Peyer's patch (tissue), 4 donors: ENCODE measurements at regions not wholly inside any gene's neighbourhood (a gene's known extent, or its start where the extent isn't known, plus 50 kb on each side); places are given as distances from the start of the nearest gene placed in this dataset.
"Not testable (repeated sequence)": the region's sequence is repeated elsewhere in the genome, so short reads cannot be mapped to it uniquely, and the experiment has no call there.

Experiments
- DNase-seq, 3 donors: peaks; one replicate each; pipeline ENCODE4 v3.0.0-alpha.2; 2017 to 2019
- H3K27ac ChIP-seq, 4 donors: fragments of 200-600 bp; sonication (generic); one replicate each; pipeline ENCODE4 v1.5.1; 2016 to 2019
- H3K27me3 ChIP-seq, 2 donors: fragments of 200-600 bp; sonication (generic); one replicate each; pipeline ENCODE4 v1.5.1; 2019
- H3K36me3 ChIP-seq, 3 donors: fragments of 200-600 bp; sonication (generic); one replicate each; pipeline ENCODE4 v1.5.1; 2016 to 2019
- H3K4me1 ChIP-seq, 4 donors: fragments of 200-600 bp; sonication (generic); one replicate each; pipeline ENCODE4 v1.5.1; 2016 to 2019
- H3K4me3 ChIP-seq, 4 donors: fragments of 200-600 bp; sonication (generic); 1 replicate in 3 of 4; 2 replicates in 1 of 4; pipeline ENCODE4 v1.5.1; 2016 to 2019; ENCODE audit warnings: mild to moderate bottlenecking in 1 of 4
- H3K9me3 ChIP-seq, 4 donors: fragments of 200-600 bp; sonication (generic); one replicate each; pipeline ENCODE4 v1.5.1; 2016 to 2019; ENCODE audit warnings: mild to moderate bottlenecking in 1 of 4
- POLR2A ChIP-seq, 2 donors: fragments of 450-650 bp; IDR thresholded peaks; one replicate each; pipeline ENCODE4 v1.5.1; 2017; ENCODE audit warnings: antibody characterized with exemption in 2 of 2, mild to moderate bottlenecking in 2 of 2, moderate library complexity in 2 of 2
- TF ChIP-seq, protein P1 (sequence below), 6 experiments: fragments of 450-650 bp in 4 of 6; fragments of 200-600 bp in 2 of 6; sonication (generic) in 1 of 6; IDR thresholded peaks; one replicate each; pipeline ENCODE4 v1.5.1; 2017 to 2019; ENCODE audit warnings: antibody characterized with exemption in 6 of 6, mild to moderate bottlenecking in 3 of 6, moderate library complexity in 1 of 6

DNA sequence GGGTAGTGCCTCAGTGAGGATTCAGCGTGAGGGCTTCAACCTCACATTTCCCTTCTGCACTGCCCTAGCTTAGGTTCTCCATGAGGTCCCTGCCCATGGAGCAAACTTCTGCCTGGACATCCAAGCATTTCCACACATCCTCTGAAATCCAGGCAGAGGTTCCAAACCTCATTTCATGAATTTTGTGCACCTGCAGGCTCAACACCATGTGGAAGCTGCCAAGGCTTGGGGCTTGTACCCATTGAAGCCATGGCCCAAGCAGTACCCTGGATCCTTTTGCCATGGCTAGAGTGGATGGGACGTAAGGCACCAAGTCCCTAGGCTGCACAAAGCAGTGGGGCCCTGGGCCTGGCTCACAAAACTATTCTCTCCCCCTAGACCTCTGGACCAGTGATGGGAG lies 877.1 kb upstream of the KLHL1 start:
- H3K36me3 ChIP-seq, result no peaks in the 10 kb centered on the region

DNA sequence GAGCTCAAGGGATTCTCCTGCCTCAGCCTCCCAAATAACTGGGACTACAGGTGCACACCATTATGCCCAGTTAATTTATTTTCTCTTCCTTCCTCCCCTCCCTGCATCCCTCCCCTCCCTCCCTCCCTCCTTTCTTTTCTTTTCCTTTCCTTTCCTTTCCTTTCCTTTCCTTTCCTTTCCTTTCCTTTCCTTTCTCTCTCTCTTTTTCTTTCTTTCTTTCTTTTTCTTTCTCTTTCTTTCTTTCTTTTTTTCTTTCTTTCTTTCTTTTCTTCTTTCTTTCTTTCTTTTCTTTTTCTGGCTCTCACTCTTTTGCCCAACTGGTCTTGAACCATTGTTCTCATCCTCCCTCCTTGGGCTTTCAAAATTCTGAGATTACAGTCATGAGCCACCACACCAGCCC lies 873.0 kb upstream of the KLHL1 start:
- H3K27ac ChIP-seq, DNase-seq, H3K27me3 ChIP-seq, H3K36me3 ChIP-seq, H3K4me1 ChIP-seq, H3K4me3 ChIP-seq, H3K9me3 ChIP-seq: not testable (repeated sequence)

More for the DNA sequence above, 877.1 kb upstream of the KLHL1 start:
- no peak for DNase-seq
- no peaks in the 10 kb centered on the region for H3K9me3 ChIP-seq
- H3K27ac ChIP-seq, result no peak overlapping the region
- no peaks in the 10 kb centered on the region for H3K27me3 ChIP-seq
- no peak overlapping the region for H3K4me3 ChIP-seq
- no peak for TF ChIP-seq POLR2A (IDR thresholded peaks at IDR 0.05)
- no peaks in the 10 kb centered on the region for H3K4me1 ChIP-seq

DNA sequence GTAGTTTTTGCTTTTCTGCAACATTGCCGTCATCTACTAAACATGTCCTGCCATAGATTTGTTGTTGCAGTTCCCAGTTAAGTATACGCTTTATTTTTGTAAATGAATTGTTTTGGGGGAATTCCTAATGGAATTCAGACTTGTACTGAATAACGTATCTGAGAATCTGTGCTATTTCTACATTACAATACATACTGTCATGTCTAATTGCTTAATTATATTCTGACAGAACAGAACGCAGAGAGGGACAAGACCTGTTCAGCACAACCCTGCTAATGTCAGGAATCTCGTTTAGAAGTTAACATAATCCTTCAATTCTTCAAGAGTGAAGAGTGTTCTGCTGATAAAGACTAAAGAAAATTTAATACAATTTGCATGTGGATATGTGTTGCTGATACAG lies 861.1 kb upstream of the KLHL1 start:
- no peak overlapping the region for H3K27ac ChIP-seq
- DNase-seq, result no peak
- H3K27me3 ChIP-seq, result no peaks in the 10 kb centered on the region
- TF ChIP-seq POLR2A (IDR thresholded peaks at IDR 0.05), result no peak
- TF ChIP-seq, protein P1, sequence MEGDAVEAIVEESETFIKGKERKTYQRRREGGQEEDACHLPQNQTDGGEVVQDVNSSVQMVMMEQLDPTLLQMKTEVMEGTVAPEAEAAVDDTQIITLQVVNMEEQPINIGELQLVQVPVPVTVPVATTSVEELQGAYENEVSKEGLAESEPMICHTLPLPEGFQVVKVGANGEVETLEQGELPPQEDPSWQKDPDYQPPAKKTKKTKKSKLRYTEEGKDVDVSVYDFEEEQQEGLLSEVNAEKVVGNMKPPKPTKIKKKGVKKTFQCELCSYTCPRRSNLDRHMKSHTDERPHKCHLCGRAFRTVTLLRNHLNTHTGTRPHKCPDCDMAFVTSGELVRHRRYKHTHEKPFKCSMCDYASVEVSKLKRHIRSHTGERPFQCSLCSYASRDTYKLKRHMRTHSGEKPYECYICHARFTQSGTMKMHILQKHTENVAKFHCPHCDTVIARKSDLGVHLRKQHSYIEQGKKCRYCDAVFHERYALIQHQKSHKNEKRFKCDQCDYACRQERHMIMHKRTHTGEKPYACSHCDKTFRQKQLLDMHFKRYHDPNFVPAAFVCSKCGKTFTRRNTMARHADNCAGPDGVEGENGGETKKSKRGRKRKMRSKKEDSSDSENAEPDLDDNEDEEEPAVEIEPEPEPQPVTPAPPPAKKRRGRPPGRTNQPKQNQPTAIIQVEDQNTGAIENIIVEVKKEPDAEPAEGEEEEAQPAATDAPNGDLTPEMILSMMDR (IDR thresholded peaks at IDR 0.05), result no peak
- no peaks in the 10 kb centered on the region for H3K36me3 ChIP-seq
- no peaks in the 10 kb centered on the region for H3K9me3 ChIP-seq
- H3K4me3 ChIP-seq, result no peak overlapping the region
- no peaks in the 10 kb centered on the region for H3K4me1 ChIP-seq

DNA sequence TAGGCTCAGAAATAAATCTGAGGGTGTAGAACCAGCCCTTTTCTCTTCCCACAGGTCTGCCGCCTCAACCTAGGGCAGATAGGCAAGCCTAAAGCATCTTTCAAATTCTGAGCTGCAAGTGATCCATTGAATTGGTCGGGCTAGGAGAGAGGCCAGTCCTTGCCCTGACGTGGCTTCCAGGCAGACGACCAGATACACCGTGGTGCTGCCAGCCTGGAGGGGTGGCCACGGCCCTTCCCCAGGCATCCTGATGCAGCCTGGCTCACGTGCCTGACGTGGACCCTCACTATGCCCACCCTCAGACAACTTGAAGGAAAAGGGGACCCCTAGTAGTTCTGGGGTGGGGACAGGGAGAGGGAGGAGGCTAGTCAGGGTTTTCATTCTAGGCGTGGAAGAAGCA lies 859.3 kb upstream of the KLHL1 start:
- no peak for DNase-seq

DNA sequence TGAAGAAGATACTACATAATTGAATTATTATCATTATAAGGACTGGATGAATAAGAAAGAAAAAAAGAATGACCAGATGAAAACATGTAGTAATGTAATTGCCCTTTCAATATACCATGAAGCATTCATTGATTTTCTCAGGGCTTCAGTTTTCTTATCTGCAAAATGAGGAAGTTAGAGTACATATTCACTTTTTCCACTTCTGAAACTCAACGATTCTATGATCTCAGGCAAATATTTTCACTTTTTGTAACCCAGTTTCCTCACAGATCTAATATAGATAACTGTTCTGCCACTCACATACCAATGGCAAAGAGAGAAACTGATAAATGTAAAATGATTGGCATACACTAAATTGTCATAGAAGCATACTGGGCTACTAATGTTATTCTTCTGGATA lies 856.6 kb upstream of the KLHL1 start:
- H3K4me1 ChIP-seq, result no peaks in the 10 kb centered on the region
- H3K27me3 ChIP-seq, result no peaks in the 10 kb centered on the region
- no peaks in the 10 kb centered on the region for H3K36me3 ChIP-seq
- TF ChIP-seq, protein P1 (IDR thresholded peaks at IDR 0.05), result no peak
- TF ChIP-seq POLR2A (IDR thresholded peaks at IDR 0.05), result no peak
- H3K9me3 ChIP-seq, result no peaks in the 10 kb centered on the region
- no peak overlapping the region for H3K27ac ChIP-seq
- no peak for DNase-seq
- no peak overlapping the region for H3K4me3 ChIP-seq

More for the DNA sequence above, 859.3 kb upstream of the KLHL1 start:
- Histone ChIP-seq H3K27ac (no peak overlapping the region), H3K4me1 (no peaks in the 10 kb centered on the region), H3K9me3 (no peaks in the 10 kb centered on the region), H3K4me3 (no peak overlapping the region), H3K36me3 (no peaks in the 10 kb centered on the region), H3K27me3 (no peaks in the 10 kb centered on the region)
- TF ChIP-seq, protein P1 (IDR thresholded peaks at IDR 0.05), result no peak

DNA sequence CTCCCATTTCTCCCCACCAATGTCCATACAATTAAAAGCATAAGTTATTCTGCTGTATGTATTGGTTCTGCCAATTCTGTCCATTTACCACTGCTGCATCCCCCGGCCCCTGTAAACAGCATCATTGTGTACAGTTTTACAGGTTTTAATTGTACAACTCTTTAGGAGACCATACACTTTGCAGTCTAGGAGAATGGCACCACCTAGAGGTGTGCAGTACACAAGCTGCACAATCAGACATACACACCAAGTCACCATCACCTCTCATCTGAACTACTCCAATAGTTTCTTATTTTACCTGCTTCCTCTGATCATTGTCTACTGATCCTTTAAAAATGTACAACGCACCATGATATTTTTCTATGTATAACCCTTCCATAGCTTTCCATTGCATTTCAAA lies 855.9 kb upstream of the KLHL1 start:
- H3K9me3 ChIP-seq, result no peaks in the 10 kb centered on the region
- no peaks in the 10 kb centered on the region for H3K4me1 ChIP-seq
- DNase-seq, result no peak
- H3K36me3 ChIP-seq, result no peaks in the 10 kb centered on the region
- no peak overlapping the region for H3K4me3 ChIP-seq
- H3K27ac ChIP-seq, result no peak overlapping the region
- no peak for TF ChIP-seq POLR2A (IDR thresholded peaks at IDR 0.05)
- TF ChIP-seq, protein P1 (IDR thresholded peaks at IDR 0.05), result peak in 2 of 6 experiments; percentile 33 to 37
- no peaks in the 10 kb centered on the region for H3K27me3 ChIP-seq

DNA sequence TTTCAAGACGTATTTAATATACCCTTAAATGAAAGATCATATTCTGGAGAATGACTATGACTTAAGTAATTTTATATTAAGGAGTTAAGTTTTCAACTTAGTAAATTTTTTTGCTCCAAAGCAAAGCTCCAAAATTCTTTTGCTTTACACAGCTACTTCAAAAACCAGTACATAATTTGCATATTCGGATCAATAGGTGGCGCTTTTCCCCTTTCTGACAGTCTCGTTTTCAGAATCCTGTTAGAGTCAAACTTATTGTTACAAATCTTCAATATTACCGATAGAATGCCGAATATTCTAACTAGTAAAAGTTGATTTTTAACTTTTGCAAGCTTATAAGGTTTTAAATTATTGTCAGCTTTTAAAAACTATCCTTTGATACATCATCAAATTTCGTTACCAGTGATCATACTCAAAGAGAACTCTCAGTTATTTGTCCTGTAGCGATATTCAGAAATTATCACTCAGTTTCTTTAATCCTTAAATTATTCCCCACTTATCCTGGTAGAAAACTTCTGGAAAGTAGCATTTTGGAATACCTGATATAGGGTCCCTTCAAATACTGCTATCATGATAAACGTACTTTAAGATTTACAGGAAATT lies 852.7 kb upstream of the KLHL1 start:
- Histone ChIP-seq H3K36me3 (no peaks in the 10 kb centered on the region), H3K27ac (no peak overlapping the region), H3K9me3 (no peaks in the 10 kb centered on the region), H3K27me3 (no peaks in the 10 kb centered on the region), H3K4me1 (no peaks in the 10 kb centered on the region), H3K4me3 (no peak overlapping the region)
- no peak for TF ChIP-seq POLR2A (IDR thresholded peaks at IDR 0.05)
- TF ChIP-seq, protein P1 (IDR thresholded peaks at IDR 0.05), result peak in 4 of 6 experiments; percentile 33 to 58 (median 46)
- DNase-seq, result no peak
